GDM1 (cell line): ENCODE measurements at regions not wholly inside any gene's neighbourhood (a gene's known extent, or its start where the extent isn't known, plus 50 kb on each side); places are given as distances from the start of the nearest gene placed in this dataset.

Experiments used
- DNase-seq: peaks from one replicate; lab custom pipeline; 2025; lab: John Stamatoyannopoulos, UW

- DNase-seq, result no peak
These were observed 55.1 kb downstream of the KIF4B start for GRCh38 chr5:155068616-155069100.

GRCh38 chr5:155069961-155070360 lies 56.4 kb downstream of the KIF4B start:
- no peak for DNase-seq

DNA sequence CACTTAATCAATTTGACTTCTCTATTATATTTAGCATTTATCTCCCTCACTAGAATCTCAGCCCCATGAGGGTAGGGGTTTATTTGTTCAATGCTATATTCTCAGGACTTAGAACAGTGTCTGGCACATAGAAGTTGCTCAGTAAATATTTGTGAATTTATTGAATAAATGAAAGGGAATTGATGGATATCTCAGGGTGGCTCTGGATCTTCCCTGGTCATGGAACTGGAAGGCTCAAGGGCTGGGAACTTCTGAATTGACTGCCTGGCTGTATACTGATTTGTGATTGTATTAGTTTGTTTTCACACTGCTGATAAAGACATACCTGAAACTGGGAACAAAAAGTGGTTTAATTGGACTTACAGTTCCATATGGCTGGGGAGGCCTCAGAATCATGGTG lies 57.2 kb downstream of the KIF4B start:
- DNase-seq, result no peak

GRCh38 chr5:155076379-155076778 lies 62.8 kb downstream of the KIF4B start:
- no peak for DNase-seq

DNA sequence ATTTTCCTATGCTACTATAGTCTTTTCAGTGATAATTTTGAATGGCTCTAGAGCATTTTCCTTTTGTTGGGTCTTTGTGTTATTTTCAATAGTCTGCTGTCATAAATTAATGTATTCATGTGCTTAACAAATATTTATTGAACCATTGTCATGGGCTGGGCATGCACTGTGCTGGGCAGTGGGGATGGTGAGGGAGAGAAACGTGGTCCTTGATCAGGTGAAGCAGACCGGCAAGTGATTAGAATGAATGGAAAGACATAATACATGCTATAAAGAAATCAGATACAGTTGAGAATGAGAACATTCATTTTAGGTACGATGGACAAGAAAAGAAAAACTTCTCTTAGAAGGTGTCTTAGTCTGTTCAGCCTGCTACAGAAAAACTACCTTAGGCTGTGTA lies 66.1 kb downstream of the KIF4B start:
- no peak for DNase-seq

- DNase-seq, result no peak
These were observed 67.2 kb downstream of the KIF4B start for GRCh38 chr5:155080721-155081120.

DNA sequence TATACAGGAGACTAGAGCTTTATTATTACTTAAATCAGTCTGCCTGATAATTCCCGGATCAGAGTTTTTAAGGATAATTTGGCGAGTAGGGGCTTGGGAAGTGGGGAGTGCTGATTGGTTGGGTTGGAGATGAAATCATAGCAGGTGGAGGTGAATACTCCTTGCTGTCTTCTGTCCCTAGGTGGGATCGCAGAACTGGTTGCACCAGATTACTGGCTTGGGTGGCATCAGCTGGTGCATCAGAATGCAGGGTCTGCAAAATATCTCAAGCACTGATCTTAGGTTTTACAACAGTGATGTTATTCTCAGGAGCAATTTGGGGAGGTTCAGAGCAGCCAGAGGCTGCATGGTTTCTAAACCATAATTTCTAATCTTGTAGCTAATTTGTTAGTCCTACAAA lies 68.1 kb downstream of the KIF4B start:
- no peak for DNase-seq

DNA sequence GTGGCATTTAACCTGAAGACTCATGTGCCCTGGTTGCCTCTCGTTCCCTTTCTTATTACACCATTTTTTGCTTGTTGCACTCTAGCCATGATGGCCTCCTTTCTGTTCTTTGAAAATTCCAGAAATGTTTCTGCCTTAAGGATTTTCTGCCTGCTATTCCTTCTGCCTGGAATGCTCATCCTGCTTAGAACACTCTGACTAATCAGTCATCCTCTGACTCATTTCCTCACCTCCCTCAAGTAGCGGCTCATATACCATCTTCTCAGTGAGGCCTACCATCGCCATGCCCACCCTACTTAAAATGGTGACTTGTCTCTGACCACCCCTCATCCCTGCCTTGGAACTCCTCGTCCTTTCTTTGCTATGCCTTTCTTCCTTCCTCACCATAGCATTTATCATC lies 68.8 kb downstream of the KIF4B start:
- no peak for DNase-seq

DNA sequence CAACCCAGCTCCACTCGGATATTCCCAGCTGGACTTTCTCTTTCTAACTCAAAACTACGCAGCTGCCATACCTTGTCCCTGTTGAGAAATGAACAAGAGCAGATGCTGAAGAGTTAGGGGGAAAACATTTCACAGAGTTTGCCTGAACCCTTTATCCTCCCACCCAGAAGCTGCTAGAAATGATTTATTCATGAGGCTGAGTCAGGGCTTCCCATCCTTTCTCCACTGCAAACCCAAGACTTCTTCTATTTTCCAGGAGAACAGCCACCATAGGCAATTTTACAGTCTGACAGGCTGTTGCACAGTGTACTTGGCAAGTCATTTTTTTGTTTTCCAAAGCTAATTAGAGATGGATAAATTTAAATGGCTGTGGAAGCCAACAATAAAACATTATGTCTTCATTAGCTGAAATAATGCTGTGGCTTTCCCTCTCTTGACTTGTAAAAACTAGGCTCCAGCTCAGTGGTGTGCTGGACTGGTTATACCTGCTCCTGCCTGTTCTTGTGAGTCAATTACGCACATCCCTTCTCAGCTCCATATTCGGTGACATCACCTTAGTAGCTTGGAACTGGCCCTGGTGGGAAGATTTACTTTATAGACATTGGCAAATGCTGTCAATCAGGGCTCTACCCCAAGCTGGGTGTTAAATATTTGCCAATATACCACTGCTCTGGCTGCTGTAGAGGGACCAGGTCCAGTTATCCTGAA lies 71.9 kb downstream of the KIF4B start:
- DNase-seq, result no peak

DNA sequence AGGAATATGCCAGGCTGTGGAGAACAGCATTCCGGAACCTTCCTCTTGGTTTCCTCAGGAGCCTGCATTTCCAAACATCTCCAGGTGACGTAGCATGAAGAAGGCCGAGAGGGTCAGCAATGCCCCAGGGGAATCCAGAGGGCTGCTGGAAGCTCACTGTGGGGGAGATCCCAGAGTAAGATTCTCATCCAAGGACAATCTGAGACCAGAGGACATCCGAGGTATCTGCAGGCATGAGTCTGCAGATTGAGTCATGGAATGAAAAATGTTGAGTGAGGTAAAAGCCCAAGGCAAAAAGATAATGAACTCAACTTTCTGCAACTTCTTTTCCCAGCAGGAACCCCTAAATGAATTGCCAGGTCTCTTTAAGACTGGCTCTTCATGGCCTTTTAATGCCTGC lies 73.5 kb downstream of the KIF4B start:
- DNase-seq, result no peak

DNA sequence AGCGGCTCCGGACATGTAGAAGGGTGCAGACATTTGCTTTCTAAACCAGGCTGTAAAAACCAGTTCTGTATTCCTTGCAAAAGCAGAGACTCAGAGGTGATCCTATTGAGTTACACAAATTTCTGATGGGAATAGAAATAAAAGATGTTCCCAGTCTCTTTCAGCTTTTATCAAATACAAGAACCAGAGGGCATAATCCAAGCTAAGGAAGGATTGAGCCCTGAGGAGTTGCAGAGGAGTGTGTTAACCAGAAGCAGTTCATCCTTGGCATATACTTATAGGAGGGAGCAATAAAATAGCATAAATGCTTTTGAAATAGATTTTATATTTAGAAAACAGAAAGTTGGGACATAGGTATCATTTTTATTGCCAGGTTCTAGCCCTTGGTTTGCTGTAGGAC lies 75.3 kb downstream of the KIF4B start:
- DNase-seq, result no peak

DNA sequence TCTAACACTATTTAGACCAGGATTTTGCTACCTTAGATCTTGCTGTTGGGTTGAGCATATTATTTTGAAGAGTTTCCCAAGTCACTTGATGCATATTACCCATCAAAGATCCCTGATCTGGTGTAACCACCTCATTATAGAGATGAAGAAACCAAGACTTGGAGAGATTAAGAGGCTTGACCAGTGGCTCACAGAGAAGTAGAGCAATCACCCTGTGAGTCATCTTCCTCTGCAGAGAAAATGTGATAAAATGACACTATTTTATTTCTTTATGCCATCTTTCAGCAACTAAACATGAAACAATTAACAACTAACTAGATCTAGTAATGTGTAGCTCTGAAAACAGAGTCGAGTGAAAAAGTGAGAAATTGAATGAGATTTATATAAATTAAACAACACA lies 76.1 kb downstream of the KIF4B start:
- no peak for DNase-seq

DNA sequence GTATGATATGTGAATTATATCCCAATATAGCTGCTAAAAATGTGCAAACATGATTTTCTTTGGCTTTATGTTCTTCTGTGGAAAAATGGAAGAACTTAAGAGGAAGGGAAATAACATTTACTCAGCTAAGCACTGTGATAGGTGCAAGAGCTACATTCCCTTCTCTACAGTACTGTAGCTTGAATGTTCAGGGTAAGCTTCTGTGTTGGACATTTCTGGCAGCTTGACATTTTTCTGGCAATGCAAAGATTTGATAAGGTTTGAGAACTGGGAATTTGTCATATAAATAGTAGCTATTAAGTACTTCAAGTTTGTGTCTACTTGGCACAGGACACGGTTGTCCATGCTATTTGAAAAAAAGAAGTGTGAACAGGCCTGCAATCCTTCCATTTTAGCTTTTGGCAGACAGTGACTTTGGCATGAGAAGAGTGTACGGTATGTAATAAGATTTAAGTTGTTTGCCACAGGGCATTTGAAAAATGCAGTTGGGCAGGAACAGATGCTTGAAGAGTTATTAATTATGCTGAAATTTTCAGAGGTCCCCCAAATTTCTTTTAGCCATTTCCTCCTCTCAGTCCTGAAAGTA lies 77.6 kb downstream of the KIF4B start:
- no peak for DNase-seq

- no peak for DNase-seq
These were observed 78.5 kb downstream of the KIF4B start for GRCh38 chr5:155091768-155092717.

DNA sequence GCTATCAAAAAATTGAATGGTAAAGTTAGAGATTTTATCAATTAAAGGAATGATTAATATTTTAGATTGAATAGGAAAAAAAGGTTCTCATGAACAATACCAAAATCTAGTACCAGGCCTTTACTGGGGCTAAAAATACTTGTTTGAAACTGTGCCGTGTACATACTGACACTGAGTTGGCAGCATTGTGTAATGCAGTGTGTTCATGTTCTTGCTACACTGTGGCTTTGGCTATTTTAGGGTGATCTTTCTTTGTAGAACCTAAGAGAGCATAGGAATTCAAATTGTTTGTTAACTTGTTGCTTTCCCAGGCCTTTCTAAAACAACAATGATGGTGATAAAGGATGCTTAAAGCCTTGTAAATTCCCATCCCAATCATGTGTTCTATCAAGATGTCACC lies 80.9 kb downstream of the KIF4B start:
- DNase-seq, result no peak

DNA sequence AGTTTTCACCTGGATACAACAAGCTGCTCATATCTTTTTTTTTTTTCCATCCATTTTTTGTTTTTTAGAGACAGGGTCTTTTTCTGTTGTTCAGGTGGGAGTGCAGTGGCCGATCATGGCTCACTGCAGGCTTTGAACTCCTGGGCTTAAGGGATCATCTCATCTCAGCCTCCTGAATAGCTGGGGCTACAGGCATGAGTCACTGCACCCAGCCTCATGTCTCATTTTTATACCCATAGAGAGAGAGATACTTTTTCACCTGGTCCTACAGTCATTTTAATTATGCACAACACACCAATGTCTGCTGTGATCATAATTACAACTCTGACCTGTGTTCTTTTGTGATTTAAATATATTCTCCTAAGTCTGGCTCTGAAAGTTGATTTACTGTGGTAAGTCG lies 84.4 kb downstream of the KIF4B start:
- DNase-seq, result no peak

DNA sequence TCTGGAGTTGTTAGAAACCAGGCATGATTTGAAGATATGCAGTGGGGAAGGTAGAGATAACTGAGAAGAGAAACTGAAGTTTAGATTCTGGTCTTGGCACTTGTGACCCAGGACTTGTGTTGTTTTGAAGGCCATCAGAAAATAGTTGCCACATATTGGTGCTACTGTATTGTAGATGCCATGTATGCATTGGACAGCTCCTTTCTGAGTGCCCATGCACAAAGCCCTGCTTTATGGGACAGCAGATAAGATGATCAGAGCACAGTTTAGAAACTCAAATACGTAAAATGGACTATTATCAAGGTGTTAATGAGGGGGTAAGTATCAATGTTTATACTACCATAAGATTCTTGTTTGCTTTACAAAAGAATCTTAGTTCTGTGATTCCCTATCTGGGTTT lies 84.9 kb downstream of the KIF4B start:
- DNase-seq, result no peak

DNA sequence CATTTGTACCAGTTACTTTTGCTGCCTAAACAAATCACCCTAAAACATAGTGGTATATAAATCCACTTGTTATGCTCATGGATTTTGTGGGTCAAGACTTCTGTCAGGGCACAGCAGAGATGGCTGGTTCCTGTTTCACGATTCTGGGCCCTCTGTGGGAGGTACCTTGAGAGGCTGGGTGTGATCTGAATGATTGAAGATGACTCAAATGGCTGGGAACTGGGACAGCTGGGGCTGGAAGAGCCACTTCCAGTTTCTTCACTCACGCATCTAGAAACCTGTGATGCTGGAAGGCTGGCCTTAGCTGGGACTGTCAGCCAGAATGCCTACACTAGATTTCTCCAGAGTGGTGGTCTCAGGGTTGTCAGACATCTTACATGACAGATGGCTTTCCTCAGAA lies 88.1 kb downstream of the KIF4B start:
- DNase-seq, result no peak

GRCh38 chr5:155103146-155103545 lies 89.6 kb downstream of the KIF4B start:
- no peak for DNase-seq

DNA sequence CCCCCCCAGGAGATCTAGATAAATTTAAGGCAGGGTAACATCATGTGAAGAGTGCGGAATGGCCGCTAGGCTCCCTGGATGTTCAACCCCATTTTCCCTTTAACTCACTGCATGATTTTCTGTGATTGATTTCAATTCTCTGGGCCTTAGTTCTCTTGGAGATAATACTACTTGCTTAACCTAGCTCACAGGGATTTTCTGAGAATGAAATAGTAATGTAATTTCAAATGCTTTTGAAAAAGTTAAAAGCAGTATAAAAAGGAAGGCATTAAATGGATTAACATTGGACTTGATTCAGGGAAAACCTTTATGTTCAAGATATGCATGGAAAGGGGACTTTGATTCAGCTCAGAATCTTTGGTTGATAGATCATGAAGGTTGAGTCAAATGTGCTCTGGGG lies 90.9 kb downstream of the KIF4B start:
- no peak for DNase-seq

- no peak for DNase-seq
These were observed 92.7 kb downstream of the KIF4B start for GRCh38 chr5:155106221-155106620.

DNA sequence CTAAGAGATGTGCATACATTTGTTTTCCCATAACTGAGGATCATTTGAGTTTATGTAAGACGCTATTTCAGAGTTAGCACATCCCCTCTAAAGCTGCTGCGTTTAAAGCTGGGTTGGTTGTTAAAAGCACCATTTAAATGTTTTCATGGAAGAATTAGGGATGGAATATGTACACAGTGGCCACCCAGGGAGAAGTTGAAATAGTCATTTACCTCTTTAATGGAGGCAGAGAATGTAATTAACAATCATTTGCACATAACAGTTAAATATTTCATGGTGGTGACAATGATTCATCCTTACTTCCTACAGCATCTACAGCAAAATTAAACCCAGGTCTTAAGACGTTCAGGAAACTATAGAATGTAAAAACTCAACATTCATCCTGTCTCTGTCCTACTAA lies 100.3 kb downstream of the KIF4B start:
- DNase-seq, result no peak

- DNase-seq, result no peak
These were observed 101.1 kb downstream of the KIF4B start for GRCh38 chr5:155114655-155115054.
